A673 (cell line): ENCODE measurements at regions not wholly inside any gene's neighbourhood (a gene's known extent, or its start where the extent isn't known, plus 50 kb on each side); places are given as distances from the start of the nearest gene placed in this dataset.
"Not testable (repeated sequence)": the region's sequence is repeated elsewhere in the genome, so short reads cannot be mapped to it uniquely, and the experiment has no call there.

Experiments used
- BruUV-seq: library from RNA; stranded (reverse); fragments of 400-500 nt; replicated peaks from 2 replicates; lab custom pipeline; 2021; lab: Mats Ljungman, UMichigan
- CTCF ChIA-PET: fragments of 300-600 bp; sonication (Branson Sonifier 250); formaldehyde crosslinking; loops from one replicate; lab custom pipeline; 2022; ENCODE audit warnings: antibody characterized with exemption; lab: Charles Lee
- POLR2A ChIA-PET: fragments of 300-600 bp; sonication (Branson Sonifier 250); formaldehyde crosslinking; loops from one replicate; lab custom pipeline; 2022; ENCODE audit warnings: antibody characterized with exemption; ENCODE audit not compliant: low non-redundant PET; lab: Charles Lee
- DNase-seq: peaks from one replicate; pipeline ENCODE4 v3.0.0-alpha.2; 2015; ENCODE audit warnings: low spot score
- H3K27ac ChIP-seq: fragments of 200-600 bp; sonication (generic); 2 replicates; pipeline ENCODE4 v1.5.1; 2016; ENCODE audit warnings: mixed run types, low read depth, mild to moderate bottlenecking, mixed read lengths, antibody characterized with exemption, low read length; ENCODE audit not compliant: poor library complexity, severe bottlenecking
- H3K27me3 ChIP-seq: fragments of 200-600 bp; sonication (generic); replicated peaks from 2 replicates; pipeline ENCODE4 v1.6.1; 2017; ENCODE audit warnings: mixed run types, low read depth, mild to moderate bottlenecking, mixed read lengths, antibody characterized with exemption, low read length; ENCODE audit not compliant: insufficient read depth, poor library complexity
- H3K36me3 ChIP-seq: fragments of 200-600 bp; sonication (generic); 2 replicates; pipeline ENCODE4 v1.6.1; 2016; ENCODE audit warnings: mixed run types, mild to moderate bottlenecking, mixed read lengths, antibody characterized with exemption, low read length; ENCODE audit not compliant: insufficient read depth, poor library complexity, severe bottlenecking
- H3K4me1 ChIP-seq: fragments of 200-600 bp; sonication (generic); 2 replicates; pipeline ENCODE4 v1.6.1; 2017; ENCODE audit warnings: mixed run types, mild to moderate bottlenecking, mixed read lengths, antibody characterized with exemption, low read length; ENCODE audit not compliant: insufficient read depth, poor library complexity, severe bottlenecking
- H3K4me3 ChIP-seq: fragments of 200-600 bp; sonication (generic); 2 replicates; pipeline ENCODE4 v1.5.1; 2016; ENCODE audit warnings: low read depth, mixed run types, mild to moderate bottlenecking, mixed read lengths, low read length; ENCODE audit not compliant: poor library complexity, severe bottlenecking
- H3K9me3 ChIP-seq: fragments of 200-600 bp; sonication (generic); 2 replicates; pipeline ENCODE4 v1.6.1; 2016; ENCODE audit warnings: mixed run types, low read depth, mild to moderate bottlenecking, mixed read lengths, antibody characterized with exemption, low read length; ENCODE audit not compliant: poor library complexity, severe bottlenecking
- CTCF ChIP-seq: fragments of 300-800, 200-600 bp; sonication (generic); conservative IDR thresholded peaks from 2 replicates; pipeline ENCODE4 v1.5.1; 2017; ENCODE audit warnings: low read depth, mild to moderate bottlenecking, antibody characterized with exemption, low read length, moderate library complexity, mixed read lengths
- EZH2 ChIP-seq: fragments of 200-600 bp; sonication (generic); IDR thresholded peaks from 2 replicates; pipeline ENCODE4 v1.6.1; 2017; ENCODE audit warnings: borderline replicate concordance, low read depth, mild to moderate bottlenecking, mixed read lengths, antibody characterized with exemption, low read length; ENCODE audit not compliant: poor library complexity, severe bottlenecking
- intact Hi-C: fragments of 100-400 bp; cut with micrococcal nuclease; formaldehyde crosslinking; loops from one replicate; pipeline ENCODE4 v1.10.0; 2022; ENCODE audit not compliant: unreplicated experiment

- Histone ChIP-seq H3K4me1 (no peaks in the 10 kb centered on the region), H3K9me3 (no peaks in the 10 kb centered on the region), H3K27ac (no peak overlapping the region), H3K4me3 (no peak overlapping the region), H3K27me3 (no peaks in the 10 kb centered on the region), H3K36me3 (no peaks in the 10 kb centered on the region)
- POLR2A ChIA-PET: no interaction called here
- TF ChIP-seq EZH2 (no peak), CTCF (no peak)
- no TSS peak for BruUV-seq
- intact Hi-C loops: no loop called here
- CTCF ChIA-PET: no interaction called here
- no peak for DNase-seq
Observed at GRCh38 chr13:34175551-34175950, 357.6 kb downstream of the RFC3 start.

GRCh38 chr13:34176633-34177032 lies 358.7 kb downstream of the RFC3 start:
- Histone ChIP-seq H3K9me3 (no peaks in the 10 kb centered on the region), H3K4me1 (no peaks in the 10 kb centered on the region), H3K36me3 (no peaks in the 10 kb centered on the region), H3K27me3 (no peaks in the 10 kb centered on the region), H3K27ac (no peak overlapping the region), H3K4me3 (no peak overlapping the region)
- CTCF ChIA-PET: no interaction called here
- TF ChIP-seq EZH2: no peak
- POLR2A ChIA-PET: no interaction called here
- intact Hi-C loops: no loop called here
- no TSS peak for BruUV-seq
- DNase-seq: no peak

- Histone ChIP-seq H3K27ac (no peak overlapping the region), H3K4me1 (no peaks in the 10 kb centered on the region), H3K27me3 (no peaks in the 10 kb centered on the region), H3K4me3 (no peak overlapping the region), H3K9me3 (no peaks in the 10 kb centered on the region), H3K36me3 (no peaks in the 10 kb centered on the region)
- intact Hi-C loops: no loop called here
- DNase-seq: no peak
- ChIA-PET POLR2A (no interaction called here), CTCF (no interaction called here)
- TF ChIP-seq CTCF (no peak), EZH2 (no peak)
- no TSS peak for BruUV-seq
Observed at GRCh38 chr13:34179481-34179880, 361.5 kb downstream of the RFC3 start.

- Histone ChIP-seq H3K9me3 (no peaks in the 10 kb centered on the region), H3K27ac (no peak overlapping the region), H3K4me1 (no peaks in the 10 kb centered on the region), H3K4me3 (no peak overlapping the region), H3K36me3 (no peaks in the 10 kb centered on the region), H3K27me3 (no peaks in the 10 kb centered on the region)
- TF ChIP-seq CTCF (no peak), EZH2 (no peak)
- ChIA-PET POLR2A (no interaction called here), CTCF (no interaction called here)
- intact Hi-C loops: no loop called here
- DNase-seq: no peak
- BruUV-seq: no TSS peak
Observed at GRCh38 chr13:34179927-34180326, 362.0 kb downstream of the RFC3 start.

- POLR2A ChIA-PET, CTCF ChIA-PET, H3K4me1 ChIP-seq, DNase-seq, H3K36me3 ChIP-seq, H3K27ac ChIP-seq, H3K4me3 ChIP-seq, intact Hi-C loops, BruUV-seq, H3K27me3 ChIP-seq, H3K9me3 ChIP-seq: not testable (repeated sequence)
Observed at GRCh38 chr13:34181256-34181655, 363.3 kb downstream of the RFC3 start.
